Dermis blood vessel endothelial cell (primary cell): ENCODE measurements at regions not wholly inside any gene's neighbourhood (a gene's known extent, or its start where the extent isn't known, plus 50 kb on each side); places are given as distances from the start of the nearest gene placed in this dataset.

ENCODE experiments used
- DNase-seq: peaks from one replicate; pipeline ENCODE4 v3.0.0; 2010

GRCh38 chr20:50313827-50314677 is 123.4 kb downstream of the CEBPB start:
- no peak for DNase-seq

- DNase-seq: no peak
Observed at GRCh38 chr20:50314678-50315335, 124.2 kb downstream of the CEBPB start.

- DNase-seq: no peak
Observed at GRCh38 chr20:50315586-50316551, 125.2 kb downstream of the CEBPB start.

GRCh38 chr20:50317116-50317515 is 126.5 kb downstream of the CEBPB start:
- DNase-seq: no peak

GRCh38 chr20:50317609-50318008 is 127.0 kb downstream of the CEBPB start:
- no peak for DNase-seq

- no peak for DNase-seq
Observed at GRCh38 chr20:50318710-50319109, 128.1 kb downstream of the CEBPB start.

- no peak for DNase-seq
Observed at GRCh38 chr20:50320005-50320900, 129.6 kb downstream of the CEBPB start.

- DNase-seq: peak; percentile 79
Observed at GRCh38 chr20:50320901-50321796, 130.5 kb downstream of the CEBPB start.

GRCh38 chr20:50321797-50322480 is 131.3 kb downstream of the CEBPB start:
- DNase-seq: no peak

- no peak for DNase-seq
Observed at GRCh38 chr20:50322703-50323131, 132.1 kb downstream of the CEBPB start.

- DNase-seq: no peak
Observed at GRCh38 chr20:50323209-50323608, 132.6 kb downstream of the CEBPB start.

GRCh38 chr20:50323777-50324775 is 133.4 kb downstream of the CEBPB start:
- no peak for DNase-seq

- DNase-seq: no peak
Observed at GRCh38 chr20:50325215-50325614, 134.6 kb downstream of the CEBPB start.

GRCh38 chr20:50325651-50326050 is 135.0 kb downstream of the CEBPB start:
- DNase-seq: no peak

- no peak for DNase-seq
Observed at GRCh38 chr20:50327666-50328065, 137.0 kb downstream of the CEBPB start.

- DNase-seq: no peak
Observed at GRCh38 chr20:50328222-50328979, 137.8 kb downstream of the CEBPB start.

GRCh38 chr20:50328996-50329898 is 138.6 kb downstream of the CEBPB start:
- no peak for DNase-seq
